HEK293T (cell line): ENCODE measurements at regions not wholly inside any gene's neighbourhood (a gene's known extent, or its start where the extent isn't known, plus 50 kb on each side); places are given as distances from the start of the nearest gene placed in this dataset.

ENCODE experiments used
- CTCF ChIA-PET: fragments of 350-600 bp; formaldehyde crosslinking; extraction: SDS; loops from one replicate; lab custom pipeline; 2021; ENCODE audit warnings: antibody characterized with exemption, inconsistent platforms; lab: Yijun Ruan, JAX
- POLR2A ChIA-PET: fragments of 350-600 bp; formaldehyde crosslinking; extraction: SDS; loops from one replicate; lab custom pipeline; 2020; ENCODE audit warnings: antibody characterized with exemption, inconsistent platforms; lab: Yijun Ruan, JAX
- DNase-seq: peaks from one replicate; pipeline ENCODE4 v3.0.0; 2012; ENCODE audit warnings: mixed read lengths; ENCODE audit errors: extremely low spot score
- ARNT ChIP-seq: fragments of 450-650 bp; IDR thresholded peaks from 2 replicates; pipeline ENCODE4 v1.6.1; 2017; ENCODE audit warnings: mild to moderate bottlenecking
- BHLHE40 ChIP-seq: fragments of 450-650 bp; IDR thresholded peaks from 2 replicates; pipeline ENCODE4 v1.6.1; 2016; ENCODE audit warnings: mild to moderate bottlenecking, moderate library complexity, borderline replicate concordance
- CTBP1 ChIP-seq: fragments of 450-650 bp; IDR thresholded peaks from 2 replicates; pipeline ENCODE4 v1.6.1; 2016; ENCODE audit warnings: borderline replicate concordance
- ELF4 ChIP-seq: fragments of 450-650 bp; IDR thresholded peaks from 2 replicates; pipeline ENCODE4 v1.6.1; 2017; ENCODE audit warnings: antibody characterized with exemption
- FOXA1 ChIP-seq: fragments of 450-650 bp; IDR thresholded peaks from 2 replicates; pipeline ENCODE4 v1.6.1; 2016; ENCODE audit warnings: mild to moderate bottlenecking
- FOXK2 ChIP-seq: fragments of 450-650 bp; IDR thresholded peaks from 2 replicates; pipeline ENCODE4 v1.6.1; 2016; ENCODE audit warnings: mild to moderate bottlenecking
- FOXM1 ChIP-seq: fragments of 450-650 bp; IDR thresholded peaks from 2 replicates; pipeline ENCODE4 v1.6.1; 2017; ENCODE audit warnings: mild to moderate bottlenecking, borderline replicate concordance
- HDGF ChIP-seq: fragments of 450-650 bp; IDR thresholded peaks from 2 replicates; pipeline ENCODE4 v1.6.1; 2017; ENCODE audit warnings: antibody characterized with exemption, borderline replicate concordance
- L3MBTL2 ChIP-seq: fragments of 450-650 bp; conservative IDR thresholded peaks from 2 replicates; pipeline ENCODE4 v1.6.1; 2016; ENCODE audit warnings: mild to moderate bottlenecking
- LEF1 ChIP-seq: fragments of 450-650 bp; IDR thresholded peaks from 2 replicates; pipeline ENCODE4 v1.6.1; 2017; ENCODE audit warnings: mild to moderate bottlenecking, borderline replicate concordance
- NFRKB ChIP-seq: fragments of 450-650 bp; IDR thresholded peaks from 2 replicates; pipeline ENCODE4 v1.6.1; 2016; ENCODE audit warnings: mild to moderate bottlenecking, moderate library complexity
- SP1 ChIP-seq: fragments of 450-650 bp; IDR thresholded peaks from 2 replicates; pipeline ENCODE4 v1.6.1; 2017
- SUZ12 ChIP-seq: fragments of 450-650 bp; IDR thresholded peaks from 2 replicates; pipeline ENCODE4 v1.6.1; 2016; ENCODE audit warnings: mild to moderate bottlenecking
- TARDBP ChIP-seq: fragments of 450-650 bp; IDR thresholded peaks from 2 replicates; pipeline ENCODE4 v1.6.1; 2016
- ZNF384 ChIP-seq: fragments of 450-650 bp; IDR thresholded peaks from 2 replicates; pipeline ENCODE4 v1.6.1; 2016
- TF ChIP-seq, protein P1 (sequence below): fragments of 450-650 bp; IDR thresholded peaks from 2 replicates; pipeline ENCODE4 v1.6.1; 2016

DNA sequence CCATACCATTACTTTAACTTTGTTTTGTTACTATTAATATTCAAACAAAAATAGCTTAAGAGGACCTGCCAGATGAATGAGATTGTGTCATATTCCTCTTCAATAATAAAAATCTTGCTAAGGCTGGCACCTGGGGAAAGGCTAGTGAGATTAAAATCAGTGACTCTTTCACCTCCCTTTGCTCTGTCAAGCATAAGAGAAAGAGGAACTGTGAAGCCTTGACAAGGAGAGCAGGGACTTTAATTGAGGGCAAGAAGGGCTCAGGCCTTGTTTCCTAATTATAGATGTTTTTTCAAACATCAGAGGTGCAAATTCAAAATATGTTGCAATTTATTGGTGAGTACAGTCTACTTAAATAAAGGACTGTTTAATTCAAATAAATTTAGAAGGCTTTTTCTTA is 91.7 kb downstream of the SPATA31D1 start:
- ChIA-PET CTCF (no interaction called here), POLR2A (no interaction called here)
- TF ChIP-seq SUZ12: no peak
- no peak for TF ChIP-seq FOXA1
- no peak for TF ChIP-seq ELF4

GRCh38 chr9:82081496-82081895 is 92.9 kb downstream of the SPATA31D1 start:
- TF ChIP-seq, protein P1, sequence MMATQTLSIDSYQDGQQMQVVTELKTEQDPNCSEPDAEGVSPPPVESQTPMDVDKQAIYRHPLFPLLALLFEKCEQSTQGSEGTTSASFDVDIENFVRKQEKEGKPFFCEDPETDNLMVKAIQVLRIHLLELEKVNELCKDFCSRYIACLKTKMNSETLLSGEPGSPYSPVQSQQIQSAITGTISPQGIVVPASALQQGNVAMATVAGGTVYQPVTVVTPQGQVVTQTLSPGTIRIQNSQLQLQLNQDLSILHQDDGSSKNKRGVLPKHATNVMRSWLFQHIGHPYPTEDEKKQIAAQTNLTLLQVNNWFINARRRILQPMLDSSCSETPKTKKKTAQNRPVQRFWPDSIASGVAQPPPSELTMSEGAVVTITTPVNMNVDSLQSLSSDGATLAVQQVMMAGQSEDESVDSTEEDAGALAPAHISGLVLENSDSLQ: no peak
- no peak for TF ChIP-seq NFRKB
- no peak for TF ChIP-seq FOXK2
- TF ChIP-seq ZNF384: no peak
- TF ChIP-seq BHLHE40: no peak
- TF ChIP-seq SUZ12: no peak
- ChIA-PET CTCF (no interaction called here), POLR2A (no interaction called here)
- DNase-seq: no peak

More for the DNA sequence above, 91.7 kb downstream of the SPATA31D1 start:
- no peak for DNase-seq

GRCh38 chr9:82082563-82082962 is 94.0 kb downstream of the SPATA31D1 start:
- DNase-seq: no peak
- CTCF ChIA-PET: no interaction called here
- POLR2A ChIA-PET: no interaction called here
- TF ChIP-seq ZNF384 (no peak), NFRKB (no peak), BHLHE40 (no peak), FOXA1 (no peak)

GRCh38 chr9:82088591-82088990 is 100.0 kb downstream of the SPATA31D1 start:
- ChIA-PET POLR2A (no interaction called here), CTCF (no interaction called here)
- DNase-seq: no peak
- TF ChIP-seq LEF1 (no peak), SUZ12 (no peak), CTBP1 (no peak), BHLHE40 (no peak), FOXA1 (no peak), FOXM1 (no peak), HDGF (no peak), SP1 (no peak), L3MBTL2 (no peak)
- TF ChIP-seq, protein P1: no peak

DNA sequence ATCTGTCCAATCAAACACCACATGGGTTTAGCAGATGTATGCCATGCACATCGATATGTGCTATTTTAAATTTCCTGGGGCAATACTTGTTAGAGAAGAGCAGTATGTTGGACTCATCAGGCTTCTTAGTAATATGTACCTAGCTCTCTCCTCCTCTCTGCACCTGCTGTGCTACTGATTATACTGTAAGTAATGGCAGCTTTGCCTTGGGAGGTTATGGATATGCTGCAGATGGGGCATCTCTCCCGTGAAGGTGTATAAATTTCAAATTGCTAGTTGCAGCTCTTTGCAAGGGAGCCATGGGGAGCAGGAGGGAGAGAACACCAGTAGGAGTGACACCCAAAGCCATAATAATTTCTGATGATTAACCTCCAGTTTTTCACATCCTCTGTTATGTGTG is 101.5 kb downstream of the SPATA31D1 start:
- POLR2A ChIA-PET: no interaction called here
- no peak for DNase-seq
- CTCF ChIA-PET: no interaction called here
- TF ChIP-seq BHLHE40 (no peak), L3MBTL2 (no peak), SUZ12 (no peak), ZNF384 (no peak), ELF4 (no peak), SP1 (no peak), LEF1 (no peak)

- ChIA-PET POLR2A (no interaction called here), CTCF (no interaction called here)
- no peak for TF ChIP-seq ZNF384
- no peak for TF ChIP-seq LEF1
- TF ChIP-seq SP1: no peak
- no peak for TF ChIP-seq L3MBTL2
- TF ChIP-seq FOXK2: no peak
- TF ChIP-seq, protein P1: no peak
- no peak for TF ChIP-seq HDGF
- no peak for TF ChIP-seq NFRKB
- TF ChIP-seq CTBP1: no peak
- TF ChIP-seq BHLHE40: no peak
- no peak for TF ChIP-seq ELF4
- no peak for TF ChIP-seq FOXA1
- no peak for TF ChIP-seq FOXM1
- TF ChIP-seq TARDBP: no peak
- no peak for TF ChIP-seq ARNT
- no peak for DNase-seq
Measured at GRCh38 chr9:82091100-82091499, 102.5 kb downstream of the SPATA31D1 start.

DNA sequence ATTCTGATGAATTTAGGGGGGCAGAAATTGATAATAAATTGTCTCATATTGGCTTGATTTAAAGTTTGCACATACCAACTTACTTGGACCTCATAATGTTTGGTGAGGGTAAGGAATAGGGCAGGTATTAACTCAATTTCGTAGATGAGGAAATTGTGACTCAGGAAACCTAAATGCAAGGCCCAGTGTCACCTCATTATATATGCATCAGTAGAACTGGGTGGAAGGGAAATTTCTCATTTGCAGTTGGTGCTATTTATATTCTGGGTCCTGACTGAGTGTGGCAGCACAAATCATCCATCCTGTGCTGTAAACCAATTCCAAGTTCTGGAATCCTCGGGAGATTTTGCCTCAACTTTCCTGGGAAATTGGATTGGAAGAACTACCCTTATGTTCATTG is 103.0 kb downstream of the SPATA31D1 start:
- DNase-seq: no peak
- TF ChIP-seq ARNT: no peak
- no peak for TF ChIP-seq LEF1
- no peak for TF ChIP-seq CTBP1
- TF ChIP-seq ELF4: no peak
- no peak for TF ChIP-seq FOXA1
- TF ChIP-seq FOXK2: no peak
- no peak for TF ChIP-seq ZNF384
- no peak for TF ChIP-seq SUZ12
- TF ChIP-seq TARDBP: no peak
- TF ChIP-seq HDGF: no peak
- TF ChIP-seq L3MBTL2: no peak
- TF ChIP-seq, protein P1: no peak
- no peak for TF ChIP-seq SP1
- TF ChIP-seq NFRKB: no peak
- ChIA-PET POLR2A (no interaction called here), CTCF (no interaction called here)
